Medulla oblongata (tissue), 1 donor: ENCODE measurements at regions not wholly inside any gene's neighbourhood (a gene's known extent, or its start where the extent isn't known, plus 50 kb on each side); places are given as distances from the start of the nearest gene placed in this dataset.

Experiments used
- DNase-seq: peaks from one replicate; pipeline ENCODE4 v3.0.0-alpha.2; 2015; ENCODE audit errors: extremely low spot score

GRCh38 chr6:7051780-7052442 is 55.9 kb upstream of the RREB1 start:
- no peak for DNase-seq

GRCh38 chr6:7052443-7053011 is 55.2 kb upstream of the RREB1 start:
- DNase-seq = peak; percentile 42

- DNase-seq = peak; percentile 59
Measured at GRCh38 chr6:7053125-7053774, 54.5 kb upstream of the RREB1 start.
